ENCODE measurements at regions not wholly inside any gene's neighbourhood (a gene's known extent, or its start where the extent isn't known, plus 50 kb on each side); places are given as distances from the start of the nearest gene placed in this dataset.
"Not testable (repeated sequence)": the region's sequence is repeated elsewhere in the genome, so short reads cannot be mapped to it uniquely, and the experiment has no call there.

DNA sequence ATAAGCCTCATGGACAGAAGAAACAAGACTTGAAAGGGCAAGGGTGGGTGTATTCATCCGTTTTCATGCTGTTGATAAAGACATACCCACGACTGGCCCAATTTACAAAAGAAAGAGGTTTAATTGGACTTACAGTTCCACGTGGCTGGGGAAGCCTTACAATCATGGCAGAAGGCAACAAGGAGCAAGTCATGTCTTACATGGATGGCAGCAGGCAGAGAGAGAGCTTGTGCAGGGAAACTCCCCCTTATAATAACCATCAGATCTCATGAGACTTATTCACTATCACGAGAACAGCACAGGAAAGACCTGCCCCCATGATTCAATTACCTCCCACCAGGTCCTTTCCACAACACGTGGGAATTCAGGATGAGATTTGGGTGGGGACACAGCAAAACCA, 78.2 kb upstream of the PDZD8 start:
- TF ChIP-seq, protein P1, sequence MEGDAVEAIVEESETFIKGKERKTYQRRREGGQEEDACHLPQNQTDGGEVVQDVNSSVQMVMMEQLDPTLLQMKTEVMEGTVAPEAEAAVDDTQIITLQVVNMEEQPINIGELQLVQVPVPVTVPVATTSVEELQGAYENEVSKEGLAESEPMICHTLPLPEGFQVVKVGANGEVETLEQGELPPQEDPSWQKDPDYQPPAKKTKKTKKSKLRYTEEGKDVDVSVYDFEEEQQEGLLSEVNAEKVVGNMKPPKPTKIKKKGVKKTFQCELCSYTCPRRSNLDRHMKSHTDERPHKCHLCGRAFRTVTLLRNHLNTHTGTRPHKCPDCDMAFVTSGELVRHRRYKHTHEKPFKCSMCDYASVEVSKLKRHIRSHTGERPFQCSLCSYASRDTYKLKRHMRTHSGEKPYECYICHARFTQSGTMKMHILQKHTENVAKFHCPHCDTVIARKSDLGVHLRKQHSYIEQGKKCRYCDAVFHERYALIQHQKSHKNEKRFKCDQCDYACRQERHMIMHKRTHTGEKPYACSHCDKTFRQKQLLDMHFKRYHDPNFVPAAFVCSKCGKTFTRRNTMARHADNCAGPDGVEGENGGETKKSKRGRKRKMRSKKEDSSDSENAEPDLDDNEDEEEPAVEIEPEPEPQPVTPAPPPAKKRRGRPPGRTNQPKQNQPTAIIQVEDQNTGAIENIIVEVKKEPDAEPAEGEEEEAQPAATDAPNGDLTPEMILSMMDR (IDR thresholded peaks at IDR 0.05) = not testable (repeated sequence)
- TF ChIP-seq POLR2A (IDR thresholded peaks at IDR 0.05) = not testable (repeated sequence)
